Thyroid gland (tissue), 4 donors: ENCODE measurements at regions not wholly inside any gene's neighbourhood (a gene's known extent, or its start where the extent isn't known, plus 50 kb on each side); places are given as distances from the start of the nearest gene placed in this dataset.

Experiments used
- POLR2A ChIP-seq, 2 donors: fragments of 450-650 bp; IDR thresholded peaks; one replicate each; pipeline ENCODE4 v1.6.1; 2017; ENCODE audit warnings: antibody characterized with exemption in 2 of 2, mild to moderate bottlenecking in 2 of 2, moderate library complexity in 1 of 2
- TF ChIP-seq, protein P1 (sequence below), 6 experiments: fragments of 200-600 bp in 3 of 6; fragments of 450-650 bp in 3 of 6; sonication (generic) in 3 of 6; IDR thresholded peaks; one replicate each; pipeline ENCODE4 v1.5.1; 2016 to 2019; ENCODE audit warnings: antibody characterized with exemption in 6 of 6, mild to moderate bottlenecking in 2 of 6, inconsistent platforms in 1 of 6, moderate library complexity in 1 of 6

DNA sequence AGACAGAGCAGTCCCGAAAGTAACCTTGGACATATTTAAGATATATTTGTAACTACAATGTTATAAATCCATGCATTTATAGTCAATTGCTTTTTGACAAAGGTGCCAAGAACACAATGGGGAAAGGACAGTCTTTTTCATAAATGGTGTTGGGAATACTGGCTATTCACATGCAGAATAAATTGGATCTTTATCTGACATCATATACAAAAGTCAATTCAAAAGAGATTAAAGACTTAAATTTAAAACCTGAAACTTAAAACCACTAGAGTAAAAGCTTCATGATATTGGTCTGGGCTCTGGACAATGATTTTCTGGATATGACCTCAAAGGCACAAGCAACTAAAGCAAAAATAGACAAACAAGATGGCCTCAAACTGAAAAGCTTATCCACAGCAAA lies 950.7 kb upstream of the TYRP1 start:
- TF ChIP-seq, protein P1, sequence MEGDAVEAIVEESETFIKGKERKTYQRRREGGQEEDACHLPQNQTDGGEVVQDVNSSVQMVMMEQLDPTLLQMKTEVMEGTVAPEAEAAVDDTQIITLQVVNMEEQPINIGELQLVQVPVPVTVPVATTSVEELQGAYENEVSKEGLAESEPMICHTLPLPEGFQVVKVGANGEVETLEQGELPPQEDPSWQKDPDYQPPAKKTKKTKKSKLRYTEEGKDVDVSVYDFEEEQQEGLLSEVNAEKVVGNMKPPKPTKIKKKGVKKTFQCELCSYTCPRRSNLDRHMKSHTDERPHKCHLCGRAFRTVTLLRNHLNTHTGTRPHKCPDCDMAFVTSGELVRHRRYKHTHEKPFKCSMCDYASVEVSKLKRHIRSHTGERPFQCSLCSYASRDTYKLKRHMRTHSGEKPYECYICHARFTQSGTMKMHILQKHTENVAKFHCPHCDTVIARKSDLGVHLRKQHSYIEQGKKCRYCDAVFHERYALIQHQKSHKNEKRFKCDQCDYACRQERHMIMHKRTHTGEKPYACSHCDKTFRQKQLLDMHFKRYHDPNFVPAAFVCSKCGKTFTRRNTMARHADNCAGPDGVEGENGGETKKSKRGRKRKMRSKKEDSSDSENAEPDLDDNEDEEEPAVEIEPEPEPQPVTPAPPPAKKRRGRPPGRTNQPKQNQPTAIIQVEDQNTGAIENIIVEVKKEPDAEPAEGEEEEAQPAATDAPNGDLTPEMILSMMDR (IDR thresholded peaks at IDR 0.05) = no peak
- no peak for TF ChIP-seq POLR2A (IDR thresholded peaks at IDR 0.05)
